NOMO-1 treated with dmso at 0.1 percent for 144 hours (cell line): ENCODE measurements at regions not wholly inside any gene's neighbourhood (a gene's known extent, or its start where the extent isn't known, plus 50 kb on each side); places are given as distances from the start of the nearest gene placed in this dataset.

Experiments
- DNase-seq: peaks from one replicate; lab custom pipeline; 2025; ENCODE audit not compliant: unreplicated experiment; lab: John Stamatoyannopoulos, UW

GRCh38 chr2:192311701-192312460 lies 117.1 kb upstream of the TMEFF2 start:
- no peak for DNase-seq

- no peak for DNase-seq
Observed at GRCh38 chr2:192307530-192307929, 112.8 kb upstream of the TMEFF2 start.

- no peak for DNase-seq
Observed at GRCh38 chr2:192298664-192299063, 103.9 kb upstream of the TMEFF2 start.

- DNase-seq: no peak
Observed at GRCh38 chr2:192292478-192292877, 97.7 kb upstream of the TMEFF2 start.

GRCh38 chr2:192288295-192288694 lies 93.6 kb upstream of the TMEFF2 start:
- DNase-seq: no peak

GRCh38 chr2:192286093-192286701 lies 91.5 kb upstream of the TMEFF2 start:
- DNase-seq: no peak

- no peak for DNase-seq
Observed at GRCh38 chr2:192283450-192283849, 88.7 kb upstream of the TMEFF2 start.

GRCh38 chr2:192278701-192279100 lies 84.0 kb upstream of the TMEFF2 start:
- DNase-seq: no peak

- no peak for DNase-seq
Observed at GRCh38 chr2:192277494-192278109, 82.9 kb upstream of the TMEFF2 start.

GRCh38 chr2:192275632-192276031 lies 80.9 kb upstream of the TMEFF2 start:
- DNase-seq: no peak

- no peak for DNase-seq
Observed at GRCh38 chr2:192267484-192267883, 72.8 kb upstream of the TMEFF2 start.

GRCh38 chr2:192265751-192266150 lies 71.0 kb upstream of the TMEFF2 start:
- no peak for DNase-seq

GRCh38 chr2:192254444-192254843 lies 59.7 kb upstream of the TMEFF2 start:
- no peak for DNase-seq

GRCh38 chr2:192253692-192254091 lies 59.0 kb upstream of the TMEFF2 start:
- DNase-seq: no peak

GRCh38 chr2:192250961-192251360 lies 56.2 kb upstream of the TMEFF2 start:
- DNase-seq: no peak

- DNase-seq: no peak
Observed at GRCh38 chr2:192247456-192247855, 52.7 kb upstream of the TMEFF2 start.

- no peak for DNase-seq
Observed at GRCh38 chr2:192246297-192246696, 51.6 kb upstream of the TMEFF2 start.

- DNase-seq: no peak
Observed at GRCh38 chr2:192245329-192245728, 50.6 kb upstream of the TMEFF2 start.
